ENCODE measurements at regions not wholly inside any gene's neighbourhood (a gene's known extent, or its start where the extent isn't known, plus 50 kb on each side); places are given as distances from the start of the nearest gene placed in this dataset.

DNA sequence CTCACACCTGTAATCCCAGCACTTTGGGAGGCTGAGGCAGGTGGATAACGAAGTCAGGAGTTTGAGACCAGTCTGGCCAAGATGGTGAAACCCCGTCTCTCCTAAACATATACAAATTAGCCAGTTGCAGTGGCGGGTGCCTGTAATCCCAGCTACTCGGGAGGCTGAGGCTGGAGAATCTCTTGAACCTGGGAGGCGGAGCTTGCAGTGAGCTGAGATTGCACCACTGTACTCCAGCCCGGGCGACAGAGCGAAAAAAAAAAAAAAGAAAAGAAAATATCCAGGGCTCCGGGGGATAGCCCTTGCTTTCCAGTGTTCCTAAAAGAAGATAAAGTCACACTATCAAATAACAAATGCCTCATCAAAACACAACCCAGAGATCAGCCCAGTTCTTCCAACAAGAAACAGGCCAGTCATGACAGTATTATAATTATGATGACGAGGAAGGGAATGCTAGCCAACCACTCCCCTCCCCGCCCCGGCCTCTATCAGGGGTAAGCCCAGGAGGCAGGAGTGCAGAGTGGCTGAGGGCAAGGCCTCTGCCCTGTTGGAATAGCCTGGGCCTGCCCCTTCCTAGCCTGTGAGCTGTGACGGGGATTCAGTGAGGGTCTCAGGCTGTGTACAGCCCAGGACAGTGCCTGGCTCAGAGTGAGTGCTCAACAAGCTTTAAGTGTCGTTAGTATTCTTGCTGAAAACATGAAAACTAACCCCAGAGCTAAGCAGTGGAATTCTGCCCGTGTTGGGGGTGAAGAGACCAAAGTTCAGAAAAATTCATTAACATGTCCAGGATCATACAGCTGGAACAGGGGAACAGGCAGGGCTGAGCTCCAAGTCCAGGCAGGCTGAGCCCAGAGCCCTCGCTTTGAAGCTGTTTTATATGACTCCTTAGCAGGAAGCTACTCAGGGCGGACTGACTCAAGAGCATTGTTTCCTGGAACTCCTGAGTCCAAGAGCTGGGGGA lies 54.3 kb downstream of the FAM241B start:
- H3K4me3 Mint-ChIP-seq (ENCODE audit: unreplicated experiment) = no peak overlapping the region
- H3K9me3 Mint-ChIP-seq (ENCODE audit: unreplicated experiment) = no peaks in the 10 kb centered on the region
- H3K4me1 Mint-ChIP-seq (ENCODE audit: unreplicated experiment) = peaks cover 52% of the 10 kb centered on the region
- peaks cover 6% of the 10 kb centered on the region for H3K27me3 Mint-ChIP-seq (ENCODE audit: unreplicated experiment)
- no peak for DNase-seq (ENCODE audit: extremely low spot score, unreplicated experiment)
- H3K36me3 Mint-ChIP-seq (ENCODE audit: unreplicated experiment) = no peaks in the 10 kb centered on the region
- TF ChIP-seq, protein P1, sequence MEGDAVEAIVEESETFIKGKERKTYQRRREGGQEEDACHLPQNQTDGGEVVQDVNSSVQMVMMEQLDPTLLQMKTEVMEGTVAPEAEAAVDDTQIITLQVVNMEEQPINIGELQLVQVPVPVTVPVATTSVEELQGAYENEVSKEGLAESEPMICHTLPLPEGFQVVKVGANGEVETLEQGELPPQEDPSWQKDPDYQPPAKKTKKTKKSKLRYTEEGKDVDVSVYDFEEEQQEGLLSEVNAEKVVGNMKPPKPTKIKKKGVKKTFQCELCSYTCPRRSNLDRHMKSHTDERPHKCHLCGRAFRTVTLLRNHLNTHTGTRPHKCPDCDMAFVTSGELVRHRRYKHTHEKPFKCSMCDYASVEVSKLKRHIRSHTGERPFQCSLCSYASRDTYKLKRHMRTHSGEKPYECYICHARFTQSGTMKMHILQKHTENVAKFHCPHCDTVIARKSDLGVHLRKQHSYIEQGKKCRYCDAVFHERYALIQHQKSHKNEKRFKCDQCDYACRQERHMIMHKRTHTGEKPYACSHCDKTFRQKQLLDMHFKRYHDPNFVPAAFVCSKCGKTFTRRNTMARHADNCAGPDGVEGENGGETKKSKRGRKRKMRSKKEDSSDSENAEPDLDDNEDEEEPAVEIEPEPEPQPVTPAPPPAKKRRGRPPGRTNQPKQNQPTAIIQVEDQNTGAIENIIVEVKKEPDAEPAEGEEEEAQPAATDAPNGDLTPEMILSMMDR (IDR thresholded peaks at IDR 0.05) = no peak
- H3K27ac Mint-ChIP-seq (ENCODE audit: unreplicated experiment) = peak overlapping the region; percentile 78

DNA sequence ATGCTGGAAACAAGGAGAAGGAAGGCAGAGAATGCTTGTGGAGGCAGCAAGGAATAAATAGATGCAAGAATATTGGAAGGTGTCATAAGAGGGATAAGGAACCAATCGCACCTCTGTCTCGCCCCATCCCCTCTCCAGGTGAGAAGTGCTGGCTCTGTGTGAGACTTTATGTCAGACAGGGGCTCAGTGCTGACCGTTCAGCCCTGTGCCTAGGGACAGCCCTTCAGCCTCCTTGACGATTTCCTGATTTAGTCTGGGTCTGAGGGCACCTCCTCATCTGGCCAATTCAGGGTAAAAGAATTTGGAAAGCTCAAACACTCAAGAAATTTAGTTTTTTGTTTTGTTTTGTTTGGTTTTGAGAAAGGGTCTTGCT lies 54.9 kb downstream of the FAM241B start:
- H3K4me3 Mint-ChIP-seq (ENCODE audit: unreplicated experiment) = no peak overlapping the region
- TF ChIP-seq, protein P1 (IDR thresholded peaks at IDR 0.05) = no peak

DNA sequence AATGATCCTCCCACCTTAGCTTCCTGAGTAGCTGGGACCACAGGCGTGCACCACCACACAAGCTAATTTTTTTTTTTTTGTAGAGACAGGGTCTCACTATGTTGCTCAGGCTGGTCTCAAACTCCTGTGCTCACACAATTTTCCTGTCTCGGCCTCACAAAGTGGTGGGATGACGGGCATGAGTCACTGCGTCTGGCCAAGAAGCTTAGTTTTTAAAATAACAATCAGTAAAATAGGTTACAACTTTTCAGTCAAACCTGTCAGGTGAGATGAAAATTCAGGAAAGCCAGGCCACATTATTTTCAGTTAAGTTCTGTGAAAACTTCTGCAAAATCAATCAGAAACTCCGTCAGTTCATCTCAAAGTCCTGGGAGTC lies 55.4 kb downstream of the FAM241B start:
- no peak for DNase-seq (ENCODE audit: extremely low spot score, unreplicated experiment)
- TF ChIP-seq, protein P1 (IDR thresholded peaks at IDR 0.05) = no peak
- Mint-ChIP-seq H3K27me3 (ENCODE audit: unreplicated experiment) (no peaks in the 10 kb centered on the region), H3K9me3 (ENCODE audit: unreplicated experiment) (no peaks in the 10 kb centered on the region), H3K36me3 (ENCODE audit: unreplicated experiment) (no peaks in the 10 kb centered on the region), H3K4me1 (ENCODE audit: unreplicated experiment) (peaks cover 48% of the 10 kb centered on the region), H3K27ac (ENCODE audit: unreplicated experiment) (peak overlapping the region; percentile 78), H3K4me3 (ENCODE audit: unreplicated experiment) (no peak overlapping the region)

More for the DNA sequence above, 54.9 kb downstream of the FAM241B start:
- H3K36me3 Mint-ChIP-seq (ENCODE audit: unreplicated experiment) = no peaks in the 10 kb centered on the region
- H3K27ac Mint-ChIP-seq (ENCODE audit: unreplicated experiment) = peak overlapping the region; percentile 78
- H3K27me3 Mint-ChIP-seq (ENCODE audit: unreplicated experiment) = peaks cover 2% of the 10 kb centered on the region
- H3K9me3 Mint-ChIP-seq (ENCODE audit: unreplicated experiment) = no peaks in the 10 kb centered on the region
- peaks cover 50% of the 10 kb centered on the region for H3K4me1 Mint-ChIP-seq (ENCODE audit: unreplicated experiment)
- DNase-seq (ENCODE audit: extremely low spot score, unreplicated experiment) = no peak

DNA sequence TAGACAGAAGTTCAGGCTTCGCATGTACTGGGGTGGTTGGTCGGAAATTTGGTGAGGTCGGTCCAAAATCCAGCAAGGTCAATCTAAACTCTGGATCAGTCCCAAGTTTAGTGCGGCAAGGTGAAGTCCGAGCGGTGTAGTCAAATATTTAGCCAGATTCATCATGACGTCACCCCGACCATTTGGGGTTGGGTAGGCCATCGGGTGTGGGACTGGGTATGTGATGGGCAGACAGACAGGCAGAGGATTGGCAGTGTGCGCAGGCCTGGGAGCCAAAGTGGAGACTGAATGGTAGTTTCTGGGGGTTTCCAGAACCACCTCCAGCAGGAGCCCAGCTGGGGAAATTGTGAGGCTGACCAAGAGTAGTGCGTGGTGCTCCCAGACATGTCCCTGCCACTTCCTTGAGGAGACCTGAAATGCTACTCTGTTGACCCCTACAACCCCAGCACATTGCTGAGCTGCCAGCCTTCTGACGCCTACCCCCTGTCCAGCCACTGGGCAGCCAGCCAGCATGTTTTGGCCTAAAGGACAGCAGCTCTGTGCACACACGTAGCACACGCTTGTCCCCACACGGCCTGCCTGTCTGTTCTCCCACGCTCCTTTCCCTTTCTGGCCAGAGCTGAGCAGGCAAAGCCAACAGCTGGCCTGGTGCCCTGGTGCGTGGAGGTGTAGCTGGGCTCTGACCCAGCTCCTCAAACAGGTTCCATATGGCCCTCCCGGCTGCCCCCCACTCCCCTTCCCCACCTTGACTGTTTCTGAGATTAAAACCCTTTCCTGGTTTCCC lies 55.9 kb downstream of the FAM241B start:
- Mint-ChIP-seq H3K4me3 (ENCODE audit: unreplicated experiment) (no peak overlapping the region), H3K36me3 (ENCODE audit: unreplicated experiment) (no peaks in the 10 kb centered on the region), H3K9me3 (ENCODE audit: unreplicated experiment) (no peaks in the 10 kb centered on the region), H3K27me3 (ENCODE audit: unreplicated experiment) (no peaks in the 10 kb centered on the region), H3K4me1 (ENCODE audit: unreplicated experiment) (peaks cover 48% of the 10 kb centered on the region), H3K27ac (ENCODE audit: unreplicated experiment) (peak overlapping the region; percentile 78)
- DNase-seq (ENCODE audit: extremely low spot score, unreplicated experiment) = peak; percentile 90
- TF ChIP-seq, protein P1 (IDR thresholded peaks at IDR 0.05) = no peak

DNA sequence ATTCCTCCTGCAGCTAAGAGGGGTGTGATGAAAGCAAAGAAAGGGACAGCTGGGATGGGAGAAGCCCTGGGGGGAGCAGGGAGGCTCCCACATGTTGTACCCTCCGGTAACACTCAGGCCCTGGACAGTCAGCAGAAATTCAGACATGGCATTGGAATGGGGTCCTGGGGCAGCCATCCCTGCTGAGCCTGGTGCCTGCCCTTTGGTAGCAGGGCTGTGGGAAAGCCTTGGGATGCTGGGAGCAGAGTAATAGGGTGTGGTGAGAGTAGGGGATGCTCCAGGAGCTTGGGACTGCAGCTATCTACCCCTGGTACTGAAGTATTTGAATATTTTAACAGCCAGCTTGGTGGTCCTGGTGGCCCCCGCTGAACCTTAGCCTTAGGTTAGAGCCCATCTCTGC lies 56.8 kb downstream of the FAM241B start:
- H3K4me3 Mint-ChIP-seq (ENCODE audit: unreplicated experiment) = no peak overlapping the region

More for the DNA sequence above, 56.8 kb downstream of the FAM241B start:
- DNase-seq (ENCODE audit: extremely low spot score, unreplicated experiment) = no peak
- Mint-ChIP-seq H3K27ac (ENCODE audit: unreplicated experiment) (peak overlapping the region; percentile 78), H3K36me3 (ENCODE audit: unreplicated experiment) (no peaks in the 10 kb centered on the region), H3K27me3 (ENCODE audit: unreplicated experiment) (no peaks in the 10 kb centered on the region), H3K4me1 (ENCODE audit: unreplicated experiment) (peaks cover 48% of the 10 kb centered on the region), H3K9me3 (ENCODE audit: unreplicated experiment) (no peaks in the 10 kb centered on the region)
- TF ChIP-seq, protein P1 (IDR thresholded peaks at IDR 0.05) = no peak

Measured in osteocyte (in vitro differentiated cells).